ENCODE measurements at regions not wholly inside any gene's neighbourhood (a gene's known extent, or its start where the extent isn't known, plus 50 kb on each side); places are given as distances from the start of the nearest gene placed in this dataset.

- TF ChIP-seq, protein P1, sequence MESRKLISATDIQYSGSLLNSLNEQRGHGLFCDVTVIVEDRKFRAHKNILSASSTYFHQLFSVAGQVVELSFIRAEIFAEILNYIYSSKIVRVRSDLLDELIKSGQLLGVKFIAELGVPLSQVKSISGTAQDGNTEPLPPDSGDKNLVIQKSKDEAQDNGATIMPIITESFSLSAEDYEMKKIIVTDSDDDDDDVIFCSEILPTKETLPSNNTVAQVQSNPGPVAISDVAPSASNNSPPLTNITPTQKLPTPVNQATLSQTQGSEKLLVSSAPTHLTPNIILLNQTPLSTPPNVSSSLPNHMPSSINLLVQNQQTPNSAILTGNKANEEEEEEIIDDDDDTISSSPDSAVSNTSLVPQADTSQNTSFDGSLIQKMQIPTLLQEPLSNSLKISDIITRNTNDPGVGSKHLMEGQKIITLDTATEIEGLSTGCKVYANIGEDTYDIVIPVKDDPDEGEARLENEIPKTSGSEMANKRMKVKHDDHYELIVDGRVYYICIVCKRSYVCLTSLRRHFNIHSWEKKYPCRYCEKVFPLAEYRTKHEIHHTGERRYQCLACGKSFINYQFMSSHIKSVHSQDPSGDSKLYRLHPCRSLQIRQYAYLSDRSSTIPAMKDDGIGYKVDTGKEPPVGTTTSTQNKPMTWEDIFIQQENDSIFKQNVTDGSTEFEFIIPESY (IDR thresholded peaks at IDR 0.05; ENCODE audit: borderline replicate concordance, low read depth) = no peak
- no peak for TF ChIP-seq CTCF (IDR thresholded peaks at IDR 0.05)
- TF ChIP-seq YY1 (IDR thresholded peaks at IDR 0.05; ENCODE audit: low read depth) = no peak
- TF ChIP-seq TEAD4 (IDR thresholded peaks at IDR 0.05; ENCODE audit: borderline replicate concordance, insufficient read depth) = no peak
- TF ChIP-seq FOXM1 (IDR thresholded peaks at IDR 0.05; ENCODE audit: low read depth) = no peak
- TF ChIP-seq JUND (IDR thresholded peaks at IDR 0.05) = no peak
- TF ChIP-seq TAF1 (IDR thresholded peaks at IDR 0.05; ENCODE audit: borderline replicate concordance, low read depth, low read length) = no peak
- TF ChIP-seq SMC3 (IDR thresholded peaks at IDR 0.05; ENCODE audit: low read depth, low read length) = no peak
- no peak for TF ChIP-seq SIN3A (IDR thresholded peaks at IDR 0.05; ENCODE audit: borderline replicate concordance, low read depth, low read length)
- no peak for TF ChIP-seq GABPA (IDR thresholded peaks at IDR 0.05; ENCODE audit: low read depth)
- no peak for TF ChIP-seq RFX5 (IDR thresholded peaks at IDR 0.05; ENCODE audit: low read length)
- no peak for TF ChIP-seq POLR2AphosphoS5 (IDR thresholded peaks at IDR 0.05; ENCODE audit: low read depth, low read length)
- no peak for TF ChIP-seq IRF3 (IDR thresholded peaks at IDR 0.05; ENCODE audit: low read depth, low read length)
- TF ChIP-seq EP300 (IDR thresholded peaks at IDR 0.05; ENCODE audit: borderline replicate concordance in 1 of 2, low read depth in 1 of 2, low read length in 1 of 2) = no peak
Observed at GRCh38 chr9:1272488-1272887, 222.3 kb downstream of the DMRT2 start.
